ENCODE measurements at regions not wholly inside any gene's neighbourhood (a gene's known extent, or its start where the extent isn't known, plus 50 kb on each side); places are given as distances from the start of the nearest gene placed in this dataset.

DNA sequence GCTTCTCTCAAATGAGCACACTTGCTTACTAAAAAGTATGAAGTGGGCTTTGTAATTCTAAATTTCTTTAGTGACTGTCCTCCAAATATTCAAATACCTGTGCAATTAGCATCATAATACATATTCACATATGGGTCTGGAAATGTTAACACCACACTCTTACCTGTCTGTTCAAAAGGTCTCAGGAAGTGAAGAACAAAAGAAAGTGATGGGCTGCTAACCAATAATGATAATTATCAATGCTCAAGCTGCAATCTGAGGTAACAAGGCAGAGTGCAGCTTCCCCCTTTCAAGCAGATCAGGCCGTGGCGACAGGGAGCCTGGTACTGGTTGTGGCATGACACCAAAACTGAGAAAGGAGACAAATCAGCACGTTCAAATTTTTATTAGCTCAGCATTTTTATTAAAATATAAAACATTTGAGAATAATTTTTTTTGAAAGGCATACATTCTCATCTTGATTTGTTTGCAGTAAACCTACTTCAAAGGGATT, 1044.7 kb upstream of the EPHA7 start:
- WGBS = 48% methylated on average over 3 of the region's 3 CpGs
- intact Hi-C loops (cut with DNase I) = no loop called here
- Histone ChIP-seq H3K4me1 (no peaks in the 10 kb centered on the region), H3K4me3 (no peak overlapping the region), H3K27ac (replicated peaks in 1 of 4) (no peak overlapping the region), H3K9me3 (no peaks in the 10 kb centered on the region), H3K27me3 (no peaks in the 10 kb centered on the region), H3K36me3 (no peaks in the 10 kb centered on the region)
- DNase-seq (ENCODE audit: extremely low spot score) = no peak
- no peak for TF ChIP-seq POLR2A (IDR thresholded peaks at IDR 0.05; ENCODE audit: low read depth)
- TF ChIP-seq EP300 (IDR thresholded peaks at IDR 0.05) = no peak
- no peak for TF ChIP-seq POLR2AphosphoS5 (IDR thresholded peaks at IDR 0.05)
- no peak for TF ChIP-seq CTCF (IDR thresholded peaks at IDR 0.05)

- H3K27me3 ChIP-seq = no peaks in the 10 kb centered on the region
- WGBS = no CpG with 5 or more reads among the region's 1 CpG
- TF ChIP-seq EP300 (IDR thresholded peaks at IDR 0.05) = no peak
- no peak for TF ChIP-seq POLR2A (IDR thresholded peaks at IDR 0.05; ENCODE audit: low read depth)
These were observed 1043.9 kb upstream of the EPHA7 start for GRCh38 chr6:94463306-94463705.

GRCh38 chr6:94462231-94462630, 1042.9 kb upstream of the EPHA7 start:
- Histone ChIP-seq H3K27me3 (no peaks in the 10 kb centered on the region), H3K4me1 (no peaks in the 10 kb centered on the region), H3K4me3 (no peak overlapping the region), H3K9me3 (no peaks in the 10 kb centered on the region), H3K36me3 (no peaks in the 10 kb centered on the region), H3K27ac (replicated peaks in 1 of 4) (no peak overlapping the region)
- intact Hi-C loops (cut with DNase I) = no loop called here
- DNase-seq (ENCODE audit: extremely low spot score) = no peak
- TF ChIP-seq POLR2A (IDR thresholded peaks at IDR 0.05; ENCODE audit: low read depth) (no peak), EP300 (IDR thresholded peaks at IDR 0.05) (no peak), POLR2AphosphoS5 (IDR thresholded peaks at IDR 0.05) (no peak), CTCF (IDR thresholded peaks at IDR 0.05) (no peak)

More at GRCh38 chr6:94463306-94463705, 1043.9 kb upstream of the EPHA7 start:
- H3K27ac ChIP-seq (replicated peaks in 1 of 4) = no peak overlapping the region
- DNase-seq (ENCODE audit: extremely low spot score) = no peak
- H3K4me3 ChIP-seq = no peak overlapping the region
- H3K36me3 ChIP-seq = no peaks in the 10 kb centered on the region
- H3K4me1 ChIP-seq = no peaks in the 10 kb centered on the region
- no peaks in the 10 kb centered on the region for H3K9me3 ChIP-seq
- intact Hi-C loops (cut with DNase I) = no loop called here

DNA sequence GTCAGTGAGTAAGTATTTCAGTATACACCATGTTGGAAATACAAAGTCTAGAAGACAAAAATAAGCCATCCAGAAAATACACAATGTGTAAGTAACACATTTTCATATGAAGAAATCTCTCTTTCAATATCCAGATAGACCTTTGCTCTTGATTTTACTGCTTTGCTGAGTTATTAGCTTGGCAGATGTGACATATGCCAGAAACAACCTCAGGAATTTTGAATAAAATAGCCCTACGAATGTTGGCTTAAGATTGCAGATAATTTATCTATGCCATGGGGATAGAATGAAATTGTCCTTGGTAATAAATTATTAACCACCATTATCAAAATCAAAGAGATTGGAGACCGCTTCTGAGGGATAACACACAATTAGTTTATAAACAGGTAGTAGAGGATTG, 1036.9 kb upstream of the EPHA7 start:
- H3K36me3 ChIP-seq = no peaks in the 10 kb centered on the region

GRCh38 chr6:94454231-94454630, 1034.9 kb upstream of the EPHA7 start:
- no peaks in the 10 kb centered on the region for H3K36me3 ChIP-seq
- H3K4me1 ChIP-seq = no peaks in the 10 kb centered on the region
- H3K27me3 ChIP-seq = no peaks in the 10 kb centered on the region
- H3K27ac ChIP-seq (replicated peaks in 1 of 4) = no peak overlapping the region
- no peaks in the 10 kb centered on the region for H3K9me3 ChIP-seq
- intact Hi-C loops (cut with DNase I) = no loop called here
- no peak for DNase-seq (ENCODE audit: extremely low spot score)
- 54% methylated on average over 2 of the region's 2 CpGs for WGBS
- H3K4me3 ChIP-seq = no peak overlapping the region
- TF ChIP-seq CTCF (IDR thresholded peaks at IDR 0.05) = no peak
- no peak for TF ChIP-seq POLR2AphosphoS5 (IDR thresholded peaks at IDR 0.05)
- TF ChIP-seq EP300 (IDR thresholded peaks at IDR 0.05) = no peak
- TF ChIP-seq POLR2A (IDR thresholded peaks at IDR 0.05; ENCODE audit: low read depth) = no peak

More for the DNA sequence above, 1036.9 kb upstream of the EPHA7 start:
- H3K9me3 ChIP-seq = no peaks in the 10 kb centered on the region
- TF ChIP-seq CTCF (IDR thresholded peaks at IDR 0.05) (no peak), EP300 (IDR thresholded peaks at IDR 0.05) (no peak), POLR2A (IDR thresholded peaks at IDR 0.05; ENCODE audit: low read depth) (no peak), POLR2AphosphoS5 (IDR thresholded peaks at IDR 0.05) (no peak)
- H3K4me1 ChIP-seq = no peaks in the 10 kb centered on the region
- H3K4me3 ChIP-seq = no peak overlapping the region
- DNase-seq (ENCODE audit: extremely low spot score) = no peak
- intact Hi-C loops (cut with DNase I) = no loop called here
- H3K27ac ChIP-seq (replicated peaks in 1 of 4) = no peak overlapping the region
- H3K27me3 ChIP-seq = no peaks in the 10 kb centered on the region
- 80% methylated on average over 2 of the region's 2 CpGs for WGBS
